Activated CD8-positive, alpha-beta T cell treated with anti-CD3 and anti-CD28 coated beads for 36 hours (primary cell): ENCODE measurements at regions not wholly inside any gene's neighbourhood (a gene's known extent, or its start where the extent isn't known, plus 50 kb on each side); places are given as distances from the start of the nearest gene placed in this dataset.

Experiments
- ATAC-seq: fragments of 200-7000 bp; cut with Tn5 transposase; one replicate; pipeline ENCODE4 v1.10.0; 2021; ENCODE audit warnings: mild to moderate bottlenecking, moderate library complexity
- CTCF ChIA-PET: fragments of 350-600 bp; sonication (Branson Sonifier 250); formaldehyde crosslinking; loops from one replicate; lab custom pipeline; 2021; ENCODE audit warnings: antibody characterized with exemption; lab: Charles Lee
- POLR2A ChIA-PET: fragments of 350-600 bp; sonication (Branson Sonifier 250); formaldehyde crosslinking; loops from one replicate; lab custom pipeline; 2021; ENCODE audit warnings: antibody characterized with exemption; lab: Charles Lee
- DNase-seq: peaks from one replicate; pipeline ENCODE4 v3.0.0-alpha.2; 2020
- H3K27ac Mint-ChIP-seq: one replicate; pipeline ENCODE4 v1.8.0; 2021; ENCODE audit warnings: mild to moderate bottlenecking, mixed read lengths
- H3K27me3 Mint-ChIP-seq: one replicate; pipeline ENCODE4 v1.8.0; 2021; ENCODE audit warnings: mixed read lengths
- H3K36me3 Mint-ChIP-seq: one replicate; pipeline ENCODE4 v1.8.0; 2021; ENCODE audit warnings: low read depth, mixed read lengths
- H3K4me1 Mint-ChIP-seq: one replicate; pipeline ENCODE4 v1.8.0; 2021; ENCODE audit warnings: low read depth, mixed read lengths
- H3K4me3 Mint-ChIP-seq: one replicate; pipeline ENCODE4 v1.8.0; 2021; ENCODE audit warnings: mild to moderate bottlenecking, moderate library complexity, mixed read lengths
- H3K9me3 Mint-ChIP-seq: one replicate; pipeline ENCODE4 v1.8.0; 2021; ENCODE audit warnings: mixed read lengths
- CTCF ChIP-seq: fragments of 200-600 bp; IDR thresholded peaks from one replicate; pipeline ENCODE4 v1.8.0; 2022; ENCODE audit warnings: antibody characterized with exemption, mild to moderate bottlenecking
- intact Hi-C: fragments of 100-400 bp; cut with micrococcal nuclease; formaldehyde crosslinking; loops from one replicate; pipeline ENCODE4 v1.10.0; 2022

DNA sequence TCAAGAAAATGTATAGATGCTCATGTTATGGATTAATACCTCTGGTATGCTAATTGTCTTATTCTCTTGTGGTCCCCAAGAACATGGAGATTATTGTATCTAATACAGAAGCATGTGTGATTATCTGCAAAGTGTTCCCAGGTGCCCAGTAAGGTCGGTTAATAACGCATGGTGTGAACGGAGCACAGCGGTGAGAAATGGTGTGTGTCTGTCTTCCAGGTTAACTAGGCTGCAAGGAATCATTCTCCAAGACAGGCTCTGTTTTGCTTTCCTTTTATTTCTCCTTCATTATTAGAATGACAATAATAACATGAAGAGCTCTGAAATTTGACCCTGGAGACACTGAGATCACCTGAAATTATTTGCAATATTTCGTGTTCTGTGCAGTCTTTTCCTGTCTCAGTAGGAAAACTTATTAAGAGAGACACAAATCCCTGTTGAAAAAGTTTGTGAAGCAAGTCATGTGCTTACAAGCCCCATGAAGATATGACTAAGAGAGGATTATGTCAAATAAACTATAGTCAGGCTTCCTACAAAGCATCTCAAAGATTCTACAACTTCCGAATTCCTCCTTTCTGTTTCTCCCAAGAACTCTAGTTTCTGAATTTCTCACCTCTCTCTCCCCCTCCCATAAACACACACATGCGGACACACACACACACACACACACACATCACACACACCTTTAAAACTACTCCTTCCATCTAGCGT, 230.9 kb downstream of the HS3ST1 start:
- ChIA-PET CTCF (no interaction called here), POLR2A (no interaction called here)
- no peak for ATAC-seq
- intact Hi-C loops: no loop called here
- no peak overlapping the region for H3K4me3 Mint-ChIP-seq
- H3K9me3 Mint-ChIP-seq: no peaks in the 10 kb centered on the region
- H3K36me3 Mint-ChIP-seq: no peaks in the 10 kb centered on the region
- no peak for TF ChIP-seq CTCF
- DNase-seq: no peak
- no peak overlapping the region for H3K27ac Mint-ChIP-seq
- no peaks in the 10 kb centered on the region for H3K4me1 Mint-ChIP-seq
- no peaks in the 10 kb centered on the region for H3K27me3 Mint-ChIP-seq

GRCh38 chr4:11196927-11197522, 231.7 kb downstream of the HS3ST1 start:
- POLR2A ChIA-PET: no interaction called here

GRCh38 chr4:11194431-11194830, 234.3 kb downstream of the HS3ST1 start:
- Mint-ChIP-seq H3K36me3 (no peaks in the 10 kb centered on the region), H3K4me1 (peaks cover 5% of the 10 kb centered on the region), H3K27me3 (no peaks in the 10 kb centered on the region), H3K4me3 (no peak overlapping the region), H3K27ac (no peak overlapping the region), H3K9me3 (no peaks in the 10 kb centered on the region)
- ChIA-PET POLR2A (no interaction called here), CTCF (no interaction called here)
- ATAC-seq: no peak
- no peak for DNase-seq
- TF ChIP-seq CTCF: no peak
- intact Hi-C loops: no loop called here

More at GRCh38 chr4:11196927-11197522, 231.7 kb downstream of the HS3ST1 start:
- H3K27ac Mint-ChIP-seq: no peak overlapping the region
- H3K4me1 Mint-ChIP-seq: no peaks in the 10 kb centered on the region
- CTCF ChIA-PET: no interaction called here
- TF ChIP-seq CTCF: no peak
- H3K36me3 Mint-ChIP-seq: no peaks in the 10 kb centered on the region
- ATAC-seq (no peak), DNase-seq (no peak)
- no peaks in the 10 kb centered on the region for H3K9me3 Mint-ChIP-seq
- H3K27me3 Mint-ChIP-seq: no peaks in the 10 kb centered on the region
- no peak overlapping the region for H3K4me3 Mint-ChIP-seq
- intact Hi-C loops: no loop called here

GRCh38 chr4:11189756-11190155, 238.9 kb downstream of the HS3ST1 start:
- Mint-ChIP-seq H3K4me1 (peaks cover 5% of the 10 kb centered on the region), H3K36me3 (no peaks in the 10 kb centered on the region), H3K4me3 (no peak overlapping the region), H3K27me3 (no peaks in the 10 kb centered on the region), H3K9me3 (no peaks in the 10 kb centered on the region), H3K27ac (no peak overlapping the region)
- CTCF ChIA-PET: no interaction called here
- no peak for TF ChIP-seq CTCF
- ATAC-seq (no peak), DNase-seq (no peak)
- intact Hi-C loops: no loop called here
- POLR2A ChIA-PET: no interaction called here

GRCh38 chr4:11183356-11183740, 245.3 kb downstream of the HS3ST1 start:
- H3K36me3 Mint-ChIP-seq: no peaks in the 10 kb centered on the region
- POLR2A ChIA-PET: no interaction called here
- H3K4me3 Mint-ChIP-seq: no peak overlapping the region
- DNase-seq (no peak), ATAC-seq (no peak)
- CTCF ChIA-PET: no interaction called here
- H3K27ac Mint-ChIP-seq: no peak overlapping the region
- no peak for TF ChIP-seq CTCF
- H3K4me1 Mint-ChIP-seq: no peaks in the 10 kb centered on the region
- H3K9me3 Mint-ChIP-seq: no peaks in the 10 kb centered on the region
- H3K27me3 Mint-ChIP-seq: no peaks in the 10 kb centered on the region
- intact Hi-C loops: no loop called here
